H9 (cell line): ENCODE measurements at regions not wholly inside any gene's neighbourhood (a gene's known extent, or its start where the extent isn't known, plus 50 kb on each side); places are given as distances from the start of the nearest gene placed in this dataset.

Experiments
- DNase-seq: peaks from one replicate; pipeline ENCODE4 v3.0.0-alpha.2; 2017
- H2AFZ ChIP-seq: one replicate; pipeline ENCODE4 v1.6.1; 2013; ENCODE audit warnings: mild to moderate bottlenecking, low read length, control low read depth, moderate library complexity
- H2AK5ac ChIP-seq: 2 replicates; pipeline ENCODE4 v1.6.1; 2013; ENCODE audit warnings: low read length, control low read depth, mixed read lengths; ENCODE audit not compliant: insufficient read length
- H2BK120ac ChIP-seq: one replicate; pipeline ENCODE4 v1.6.1; 2013; ENCODE audit warnings: low read depth, mild to moderate bottlenecking, low read length, control low read depth, inconsistent platforms; ENCODE audit not compliant: poor library complexity, severe bottlenecking
- H2BK12ac ChIP-seq: 2 replicates; pipeline ENCODE4 v1.6.1; 2013; ENCODE audit warnings: low read length, control low read depth, mixed read lengths, low read depth; ENCODE audit not compliant: insufficient read length
- H2BK15ac ChIP-seq: 2 replicates; pipeline ENCODE4 v1.6.1; 2013; ENCODE audit warnings: low read depth, low read length, control low read depth
- H2BK20ac ChIP-seq: one replicate; pipeline ENCODE4 v1.6.1; 2013; ENCODE audit warnings: low read depth, mild to moderate bottlenecking, low read length, control low read depth, inconsistent platforms; ENCODE audit not compliant: poor library complexity, severe bottlenecking
- H2BK5ac ChIP-seq: 2 replicates; pipeline ENCODE4 v1.6.1; 2013; ENCODE audit warnings: low read length, control low read depth, mixed read lengths; ENCODE audit not compliant: insufficient read length
- H3K14ac ChIP-seq: 2 replicates; pipeline ENCODE4 v1.6.1; 2013; ENCODE audit warnings: low read length, control low read depth; ENCODE audit not compliant: insufficient read depth
- H3K18ac ChIP-seq: 2 replicates; pipeline ENCODE4 v1.6.1; 2013; ENCODE audit warnings: low read depth, mild to moderate bottlenecking, mixed read lengths, low read length, control low read depth; ENCODE audit not compliant: insufficient read length
- H3K23ac ChIP-seq: 2 replicates; pipeline ENCODE4 v1.6.1; 2013; ENCODE audit warnings: low read length, control low read depth, mixed read lengths, low read depth; ENCODE audit not compliant: insufficient read length
- H3K23me2 ChIP-seq: 2 replicates; pipeline ENCODE4 v1.6.1; 2013; ENCODE audit warnings: low read depth, mild to moderate bottlenecking, mixed read lengths, low read length, control low read depth; ENCODE audit not compliant: insufficient read length, poor library complexity, severe bottlenecking
- H3K27ac ChIP-seq: 2 replicates; pipeline ENCODE4 v1.5.1; 2013; ENCODE audit warnings: low read length, control low read depth, mixed read lengths, low read depth; ENCODE audit not compliant: insufficient read length
- H3K27me3 ChIP-seq: 2 replicates; pipeline ENCODE4 v1.6.1; 2013; ENCODE audit warnings: low read length, control low read depth, inconsistent platforms; ENCODE audit not compliant: insufficient read depth
- H3K4ac ChIP-seq: 2 replicates; pipeline ENCODE4 v1.6.1; 2013; ENCODE audit warnings: low read depth, mild to moderate bottlenecking, control low read depth, inconsistent platforms, low read length, moderate library complexity
- H3K4me1 ChIP-seq: 2 replicates; pipeline ENCODE4 v1.6.1; 2013; ENCODE audit warnings: low read length, control low read depth, inconsistent platforms; ENCODE audit not compliant: insufficient read depth
- H3K4me2 ChIP-seq: 2 replicates; pipeline ENCODE4 v1.6.1; 2013; ENCODE audit warnings: low read length, control low read depth, mixed read lengths; ENCODE audit not compliant: insufficient read length, insufficient read depth
- H3K56ac ChIP-seq: 2 replicates; pipeline ENCODE4 v1.6.1; 2013; ENCODE audit warnings: low read depth, mild to moderate bottlenecking, mixed read lengths, low read length, control low read depth; ENCODE audit not compliant: insufficient read length
- H3K79me1 ChIP-seq: 2 replicates; pipeline ENCODE4 v1.6.1; 2013; ENCODE audit warnings: low read depth, mild to moderate bottlenecking, moderate library complexity, low read length, control low read depth, inconsistent platforms; ENCODE audit not compliant: insufficient read depth, poor library complexity, severe bottlenecking
- H3K79me2 ChIP-seq: 2 replicates; pipeline ENCODE4 v1.6.1; 2013; ENCODE audit warnings: low read length, control low read depth, inconsistent platforms; ENCODE audit not compliant: insufficient read depth
- H3K9ac ChIP-seq: 2 replicates; pipeline ENCODE4 v1.6.1; 2013; ENCODE audit warnings: low read length, control low read depth, mixed read lengths; ENCODE audit not compliant: insufficient read length; ENCODE audit errors: extremely low read depth
- H3K9me3 ChIP-seq: one replicate; pipeline ENCODE4 v1.6.1; 2013; ENCODE audit warnings: low read depth, low read length, inconsistent platforms; ENCODE audit not compliant: control insufficient read depth
- H3T11ph ChIP-seq: one replicate; pipeline ENCODE4 v1.6.1; 2013; ENCODE audit warnings: mild to moderate bottlenecking, low read length, control low read depth, inconsistent platforms
- H4K20me1 ChIP-seq: one replicate; pipeline ENCODE4 v1.6.1; 2013; ENCODE audit not compliant: control insufficient read depth, insufficient read length, insufficient read depth
- H4K5ac ChIP-seq: 2 replicates; pipeline ENCODE4 v1.6.1; 2013; ENCODE audit warnings: low read depth, mild to moderate bottlenecking, mixed read lengths, low read length, control low read depth; ENCODE audit not compliant: insufficient read length
- H4K8ac ChIP-seq: replicated peaks from 2 replicates; pipeline ENCODE4 v1.6.1; 2013; ENCODE audit warnings: low read length, control low read depth, mixed read lengths, low read depth; ENCODE audit not compliant: insufficient read length
- H4K91ac ChIP-seq: 2 replicates; pipeline ENCODE4 v1.6.1; 2013; ENCODE audit warnings: low read depth, mild to moderate bottlenecking, moderate library complexity, mixed read lengths, low read length, control low read depth; ENCODE audit not compliant: insufficient read length
- H3K27ac Mint-ChIP-seq, 3 experiments: 2 replicates in 2 of 3; 3 replicates in 1 of 3; pipeline ENCODE4 v1.8.0; 2020 to 2021; ENCODE audit warnings: mixed read lengths in 3 of 3, mild to moderate bottlenecking in 1 of 3, moderate library complexity in 1 of 3
- H3K27me3 Mint-ChIP-seq: 2 replicates; pipeline ENCODE4 v1.8.0; 2021; ENCODE audit warnings: low read depth, mild to moderate bottlenecking, moderate library complexity, mixed read lengths
- H3K36me3 Mint-ChIP-seq, 3 experiments: 2 replicates in 2 of 3; 3 replicates in 1 of 3; pipeline ENCODE4 v1.8.0; 2020 to 2021; ENCODE audit warnings: low read depth in 3 of 3, mixed read lengths in 3 of 3; ENCODE audit not compliant: insufficient read depth in 1 of 3
- H3K4me1 Mint-ChIP-seq, 2 experiments: 2 replicates each; pipeline ENCODE4 v1.8.0; 2020; ENCODE audit warnings: mixed read lengths in 2 of 2
- H3K4me3 Mint-ChIP-seq, 2 experiments: 2 replicates in 1 of 2; 3 replicates in 1 of 2; pipeline ENCODE4 v1.8.0; 2020 to 2021; ENCODE audit warnings: mild to moderate bottlenecking in 2 of 2, mixed read lengths in 2 of 2, moderate library complexity in 1 of 2
- H3K9me3 Mint-ChIP-seq, 2 experiments: 2 replicates in 1 of 2; 3 replicates in 1 of 2; pipeline ENCODE4 v1.8.0; 2020; ENCODE audit warnings: mild to moderate bottlenecking in 2 of 2, mixed read lengths in 2 of 2, moderate library complexity in 1 of 2
- WGBS: extraction: QIAGEN DNeasy Blood & Tissue Kit; methylation state at CpG from one replicate; pipeline ENCODE4 v1.1.7; 2013; ENCODE audit warnings: missing lambda C conversion rate, low lambda C conversion rate, mixed read lengths; ENCODE audit not compliant: insufficient read length; ENCODE audit errors: extremely low coverage; 5-methylcytosine and 5-hydroxymethylcytosine counted together
- TF ChIP-seq, protein P1 (sequence below): fragments of 200-600 bp; sonication (generic); conservative IDR thresholded peaks from 3 replicates; pipeline ENCODE4 v1.8.0; 2021; ENCODE audit warnings: antibody characterized with exemption, mild to moderate bottlenecking

DNA sequence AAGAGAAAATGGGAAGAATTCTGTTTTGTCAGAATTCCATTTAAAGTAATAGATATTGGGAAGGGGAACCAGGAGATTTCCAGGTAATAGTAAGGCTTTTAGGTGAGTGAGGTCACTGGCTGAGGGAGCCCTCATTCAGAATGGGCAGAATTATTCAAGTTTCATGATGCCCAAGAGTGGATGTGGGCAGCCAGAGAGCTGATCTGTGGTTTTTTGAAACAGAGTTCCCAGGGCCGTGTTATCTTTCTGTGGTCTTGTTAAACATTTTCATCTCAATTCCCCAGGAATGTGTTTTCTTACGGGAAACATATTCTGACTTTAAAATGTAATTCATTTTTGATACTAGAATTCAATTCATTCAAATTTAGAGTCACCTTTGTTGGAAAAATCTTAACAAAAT lies 182.0 kb upstream of the AADAT start:
- no peak overlapping the region for H3T11ph ChIP-seq
- H2BK120ac ChIP-seq = no peak overlapping the region
- Mint-ChIP-seq H3K36me3 (peaks cover 9 to 24% (median 17%) of the 10 kb centered on the region in 3 experiments), H3K4me3 (no peak overlapping the region), H3K9me3 (peaks cover 19 to 24% of the 10 kb centered on the region in 2 experiments), H3K27me3 (no peaks in the 10 kb centered on the region), H3K27ac (no peak overlapping the region), H3K4me1 (peaks cover 0 to 9% of the 10 kb centered on the region in 2 experiments; a peak in 3 of 4 replicates)
- H3K14ac ChIP-seq = no peak overlapping the region
- H3K79me1 ChIP-seq = no peaks in the 10 kb centered on the region
- no peak overlapping the region for H3K56ac ChIP-seq
- WGBS = no CpG with 5 or more reads among the region's 2 CpGs
- H2AK5ac ChIP-seq = no peak overlapping the region
- no peak overlapping the region for H2BK20ac ChIP-seq
- H3K23me2 ChIP-seq = no peaks in the 10 kb centered on the region
- no peak overlapping the region for H3K4ac ChIP-seq
- no peaks in the 10 kb centered on the region for H3K9me3 ChIP-seq
- H2BK5ac ChIP-seq = no peak overlapping the region
- H4K5ac ChIP-seq = no peak overlapping the region
- TF ChIP-seq, protein P1, sequence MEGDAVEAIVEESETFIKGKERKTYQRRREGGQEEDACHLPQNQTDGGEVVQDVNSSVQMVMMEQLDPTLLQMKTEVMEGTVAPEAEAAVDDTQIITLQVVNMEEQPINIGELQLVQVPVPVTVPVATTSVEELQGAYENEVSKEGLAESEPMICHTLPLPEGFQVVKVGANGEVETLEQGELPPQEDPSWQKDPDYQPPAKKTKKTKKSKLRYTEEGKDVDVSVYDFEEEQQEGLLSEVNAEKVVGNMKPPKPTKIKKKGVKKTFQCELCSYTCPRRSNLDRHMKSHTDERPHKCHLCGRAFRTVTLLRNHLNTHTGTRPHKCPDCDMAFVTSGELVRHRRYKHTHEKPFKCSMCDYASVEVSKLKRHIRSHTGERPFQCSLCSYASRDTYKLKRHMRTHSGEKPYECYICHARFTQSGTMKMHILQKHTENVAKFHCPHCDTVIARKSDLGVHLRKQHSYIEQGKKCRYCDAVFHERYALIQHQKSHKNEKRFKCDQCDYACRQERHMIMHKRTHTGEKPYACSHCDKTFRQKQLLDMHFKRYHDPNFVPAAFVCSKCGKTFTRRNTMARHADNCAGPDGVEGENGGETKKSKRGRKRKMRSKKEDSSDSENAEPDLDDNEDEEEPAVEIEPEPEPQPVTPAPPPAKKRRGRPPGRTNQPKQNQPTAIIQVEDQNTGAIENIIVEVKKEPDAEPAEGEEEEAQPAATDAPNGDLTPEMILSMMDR = no peak
- H3K4me1 ChIP-seq = no peaks in the 10 kb centered on the region
- H3K27ac ChIP-seq = no peak overlapping the region
- no peak overlapping the region for H4K91ac ChIP-seq
- H2AFZ ChIP-seq = no peak overlapping the region
- H2BK12ac ChIP-seq = no peak overlapping the region
- H3K9ac ChIP-seq = no peak overlapping the region
- H3K18ac ChIP-seq = no peak overlapping the region
- H3K79me2 ChIP-seq = no peaks in the 10 kb centered on the region
- H3K27me3 ChIP-seq = no peaks in the 10 kb centered on the region
- H2BK15ac ChIP-seq = no peak overlapping the region
- H4K8ac ChIP-seq = no peak overlapping the region
- DNase-seq = no peak
- H3K23ac ChIP-seq = no peak overlapping the region
- no peaks in the 10 kb centered on the region for H4K20me1 ChIP-seq
- H3K4me2 ChIP-seq = no peak overlapping the region
